ENCODE measurements at regions not wholly inside any gene's neighbourhood (a gene's known extent, or its start where the extent isn't known, plus 50 kb on each side); places are given as distances from the start of the nearest gene placed in this dataset.

- no peak overlapping the region for H2AFZ ChIP-seq (ENCODE audit: low read length, unreplicated experiment)
- H3K27me3 ChIP-seq (ENCODE audit: insufficient read depth, low read length): no peaks in the 10 kb centered on the region
- no peak overlapping the region for H3K4me3 ChIP-seq (ENCODE audit: low read depth, low read length)
- no peaks in the 10 kb centered on the region for H3K79me2 ChIP-seq (ENCODE audit: control insufficient read depth, insufficient read depth, low read length, unreplicated experiment)
- H3K36me3 ChIP-seq (ENCODE audit: insufficient read depth, low read length): no peaks in the 10 kb centered on the region
- H3K27ac ChIP-seq (ENCODE audit: low read depth, low read length): no peak overlapping the region
- peaks cover 11% of the 10 kb centered on the region for H3K4me1 ChIP-seq (ENCODE audit: control insufficient read depth, insufficient read depth, low read length, unreplicated experiment)
Measured at GRCh38 chr7:13563257-13563656, 426.2 kb downstream of the ETV1 start.

- Histone ChIP-seq H3K27me3 (ENCODE audit: insufficient read depth, low read length) (no peaks in the 10 kb centered on the region), H2AFZ (ENCODE audit: low read length, unreplicated experiment) (no peak overlapping the region), H3K36me3 (ENCODE audit: insufficient read depth, low read length) (no peaks in the 10 kb centered on the region), H3K27ac (ENCODE audit: low read depth, low read length) (no peak overlapping the region), H3K79me2 (ENCODE audit: control insufficient read depth, insufficient read depth, low read length, unreplicated experiment) (no peaks in the 10 kb centered on the region), H3K4me3 (ENCODE audit: low read depth, low read length) (no peak overlapping the region), H3K4me1 (ENCODE audit: control insufficient read depth, insufficient read depth, low read length, unreplicated experiment) (peaks cover 6% of the 10 kb centered on the region)
Measured at GRCh38 chr7:13563680-13564079, 425.8 kb downstream of the ETV1 start.

- Histone ChIP-seq H2AFZ (ENCODE audit: low read length, unreplicated experiment) (no peak overlapping the region), H3K27ac (ENCODE audit: low read depth, low read length) (no peak overlapping the region), H3K79me2 (ENCODE audit: control insufficient read depth, insufficient read depth, low read length, unreplicated experiment) (no peaks in the 10 kb centered on the region), H3K36me3 (ENCODE audit: insufficient read depth, low read length) (no peaks in the 10 kb centered on the region), H3K4me1 (ENCODE audit: control insufficient read depth, insufficient read depth, low read length, unreplicated experiment) (peaks cover 5% of the 10 kb centered on the region), H3K27me3 (ENCODE audit: insufficient read depth, low read length) (no peaks in the 10 kb centered on the region), H3K4me3 (ENCODE audit: low read depth, low read length) (no peak overlapping the region)
Measured at GRCh38 chr7:13577566-13578145, 411.8 kb downstream of the ETV1 start.

- Histone ChIP-seq H3K4me1 (ENCODE audit: control insufficient read depth, insufficient read depth, low read length, unreplicated experiment) (peaks cover 5% of the 10 kb centered on the region), H2AFZ (ENCODE audit: low read length, unreplicated experiment) (no peak overlapping the region)
Measured at GRCh38 chr7:13578294-13578693, 411.2 kb downstream of the ETV1 start.

DNA sequence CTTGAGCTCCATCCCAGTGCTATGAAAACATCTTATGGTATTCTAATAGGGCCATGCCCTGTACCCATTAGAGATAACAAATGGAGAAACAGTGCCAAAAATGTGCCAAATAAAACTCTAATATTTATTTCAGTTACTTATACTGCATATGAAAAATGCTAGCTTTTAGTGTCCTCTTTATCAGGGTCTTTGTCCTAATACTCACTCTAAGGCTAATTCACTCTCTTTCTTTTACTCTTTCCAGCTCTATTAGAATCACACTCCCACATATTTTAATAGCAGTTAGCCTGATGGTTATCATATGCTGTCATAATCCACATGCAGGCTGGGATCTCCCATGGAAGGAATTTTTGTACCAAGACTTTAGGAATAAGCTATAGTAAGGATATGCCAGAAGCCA, 408.4 kb downstream of the ETV1 start:
- Histone ChIP-seq H3K36me3 (ENCODE audit: insufficient read depth, low read length) (no peaks in the 10 kb centered on the region), H2AFZ (ENCODE audit: low read length, unreplicated experiment) (no peak overlapping the region), H3K4me3 (ENCODE audit: low read depth, low read length) (no peak overlapping the region), H3K27me3 (ENCODE audit: insufficient read depth, low read length) (no peaks in the 10 kb centered on the region), H3K79me2 (ENCODE audit: control insufficient read depth, insufficient read depth, low read length, unreplicated experiment) (no peaks in the 10 kb centered on the region), H3K4me1 (ENCODE audit: control insufficient read depth, insufficient read depth, low read length, unreplicated experiment) (peaks cover 5% of the 10 kb centered on the region), H3K27ac (ENCODE audit: low read depth, low read length) (no peak overlapping the region)

More at GRCh38 chr7:13578294-13578693, 411.2 kb downstream of the ETV1 start:
- Histone ChIP-seq H3K79me2 (ENCODE audit: control insufficient read depth, insufficient read depth, low read length, unreplicated experiment) (no peaks in the 10 kb centered on the region), H3K27me3 (ENCODE audit: insufficient read depth, low read length) (no peaks in the 10 kb centered on the region), H3K4me3 (ENCODE audit: low read depth, low read length) (no peak overlapping the region), H3K36me3 (ENCODE audit: insufficient read depth, low read length) (no peaks in the 10 kb centered on the region), H3K27ac (ENCODE audit: low read depth, low read length) (no peak overlapping the region)

DNA sequence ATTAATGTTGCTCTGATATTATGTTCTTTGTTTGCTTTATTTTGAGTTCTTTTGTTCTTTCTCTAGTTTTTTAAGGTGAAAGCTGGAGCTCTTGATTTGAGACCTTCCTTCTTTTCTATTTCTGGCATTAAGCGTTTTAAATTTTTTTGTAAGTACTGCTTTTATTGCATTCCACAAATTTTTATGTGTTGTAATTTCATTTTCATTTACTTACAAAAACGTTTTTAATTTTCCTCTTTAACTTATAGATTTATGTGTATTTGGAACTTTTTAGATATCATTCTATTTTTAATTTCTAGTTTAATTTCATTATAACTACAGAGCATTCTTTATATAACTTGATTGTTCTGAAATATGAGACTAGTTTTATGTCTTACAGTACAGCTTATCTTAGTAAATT, 395.6 kb downstream of the ETV1 start:
- H3K36me3 ChIP-seq (ENCODE audit: insufficient read depth, low read length): no peaks in the 10 kb centered on the region
- no peaks in the 10 kb centered on the region for H3K4me1 ChIP-seq (ENCODE audit: control insufficient read depth, insufficient read depth, low read length, unreplicated experiment)

DNA sequence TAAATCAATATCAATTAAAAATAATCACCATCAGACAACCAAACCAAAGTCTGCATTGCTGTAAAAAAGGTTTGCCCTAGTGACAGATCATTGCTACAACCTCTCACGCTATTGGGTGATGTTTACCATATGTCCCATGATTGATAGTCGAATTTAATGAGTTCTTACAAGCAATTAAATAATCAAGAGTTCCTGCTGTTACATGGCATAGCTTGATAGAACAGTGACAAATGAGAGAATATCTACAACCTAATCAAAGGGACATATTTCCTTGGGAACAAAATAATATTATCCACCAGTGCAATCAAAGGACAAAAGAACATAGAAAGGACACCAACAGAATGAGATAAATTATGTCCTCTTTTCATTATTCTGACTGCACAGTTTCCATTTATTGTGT, 387.4 kb downstream of the ETV1 start:
- no peaks in the 10 kb centered on the region for H3K4me1 ChIP-seq (ENCODE audit: control insufficient read depth, insufficient read depth, low read length, unreplicated experiment)
- H3K79me2 ChIP-seq (ENCODE audit: control insufficient read depth, insufficient read depth, low read length, unreplicated experiment): no peaks in the 10 kb centered on the region
- H3K27me3 ChIP-seq (ENCODE audit: insufficient read depth, low read length): no peaks in the 10 kb centered on the region
- H3K27ac ChIP-seq (ENCODE audit: low read depth, low read length): no peak overlapping the region
- no peaks in the 10 kb centered on the region for H3K36me3 ChIP-seq (ENCODE audit: insufficient read depth, low read length)
- no peak overlapping the region for H2AFZ ChIP-seq (ENCODE audit: low read length, unreplicated experiment)
- H3K4me3 ChIP-seq (ENCODE audit: low read depth, low read length): no peak overlapping the region

More for the DNA sequence above, 395.6 kb downstream of the ETV1 start:
- no peaks in the 10 kb centered on the region for H3K79me2 ChIP-seq (ENCODE audit: control insufficient read depth, insufficient read depth, low read length, unreplicated experiment)
- H3K27ac ChIP-seq (ENCODE audit: low read depth, low read length): no peak overlapping the region
- no peak overlapping the region for H3K4me3 ChIP-seq (ENCODE audit: low read depth, low read length)
- H3K27me3 ChIP-seq (ENCODE audit: insufficient read depth, low read length): no peaks in the 10 kb centered on the region
- no peak overlapping the region for H2AFZ ChIP-seq (ENCODE audit: low read length, unreplicated experiment)

GRCh38 chr7:13603016-13603415, 386.4 kb downstream of the ETV1 start:
- H3K36me3 ChIP-seq (ENCODE audit: insufficient read depth, low read length): no peaks in the 10 kb centered on the region

DNA sequence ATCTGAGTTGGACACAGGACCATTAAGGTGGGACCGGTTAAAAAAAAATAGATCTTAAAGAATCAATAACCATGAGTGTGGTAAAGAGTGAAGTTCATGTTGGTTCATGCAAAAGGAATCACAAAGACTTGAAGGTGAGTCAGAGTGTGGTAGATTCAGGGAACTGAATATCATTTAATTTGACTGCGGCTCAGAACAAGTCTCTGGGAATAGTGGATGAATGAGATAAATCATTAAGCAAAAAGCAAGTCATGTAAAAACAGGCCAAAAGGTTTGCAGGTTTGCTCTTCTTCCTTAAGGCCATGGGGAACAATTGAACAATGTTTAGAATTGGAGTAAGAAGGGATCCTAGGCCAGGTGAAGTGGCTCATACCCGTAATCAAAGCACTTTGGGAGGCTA, 385.8 kb downstream of the ETV1 start:
- Histone ChIP-seq H3K27ac (ENCODE audit: low read depth, low read length) (no peak overlapping the region), H2AFZ (ENCODE audit: low read length, unreplicated experiment) (no peak overlapping the region), H3K4me3 (ENCODE audit: low read depth, low read length) (no peak overlapping the region), H3K79me2 (ENCODE audit: control insufficient read depth, insufficient read depth, low read length, unreplicated experiment) (no peaks in the 10 kb centered on the region), H3K4me1 (ENCODE audit: control insufficient read depth, insufficient read depth, low read length, unreplicated experiment) (no peaks in the 10 kb centered on the region), H3K36me3 (ENCODE audit: insufficient read depth, low read length) (no peaks in the 10 kb centered on the region), H3K27me3 (ENCODE audit: insufficient read depth, low read length) (no peaks in the 10 kb centered on the region)

More at GRCh38 chr7:13603016-13603415, 386.4 kb downstream of the ETV1 start:
- Histone ChIP-seq H3K79me2 (ENCODE audit: control insufficient read depth, insufficient read depth, low read length, unreplicated experiment) (no peaks in the 10 kb centered on the region), H3K27ac (ENCODE audit: low read depth, low read length) (no peak overlapping the region), H3K4me1 (ENCODE audit: control insufficient read depth, insufficient read depth, low read length, unreplicated experiment) (no peaks in the 10 kb centered on the region), H3K4me3 (ENCODE audit: low read depth, low read length) (no peak overlapping the region), H3K27me3 (ENCODE audit: insufficient read depth, low read length) (no peaks in the 10 kb centered on the region), H2AFZ (ENCODE audit: low read length, unreplicated experiment) (no peak overlapping the region)

GRCh38 chr7:13604178-13604577, 385.3 kb downstream of the ETV1 start:
- no peak overlapping the region for H2AFZ ChIP-seq (ENCODE audit: low read length, unreplicated experiment)
- no peak overlapping the region for H3K4me3 ChIP-seq (ENCODE audit: low read depth, low read length)
- no peaks in the 10 kb centered on the region for H3K4me1 ChIP-seq (ENCODE audit: control insufficient read depth, insufficient read depth, low read length, unreplicated experiment)
- no peaks in the 10 kb centered on the region for H3K36me3 ChIP-seq (ENCODE audit: insufficient read depth, low read length)
- H3K27me3 ChIP-seq (ENCODE audit: insufficient read depth, low read length): no peaks in the 10 kb centered on the region
- H3K79me2 ChIP-seq (ENCODE audit: control insufficient read depth, insufficient read depth, low read length, unreplicated experiment): no peaks in the 10 kb centered on the region
- H3K27ac ChIP-seq (ENCODE audit: low read depth, low read length): no peak overlapping the region

DNA sequence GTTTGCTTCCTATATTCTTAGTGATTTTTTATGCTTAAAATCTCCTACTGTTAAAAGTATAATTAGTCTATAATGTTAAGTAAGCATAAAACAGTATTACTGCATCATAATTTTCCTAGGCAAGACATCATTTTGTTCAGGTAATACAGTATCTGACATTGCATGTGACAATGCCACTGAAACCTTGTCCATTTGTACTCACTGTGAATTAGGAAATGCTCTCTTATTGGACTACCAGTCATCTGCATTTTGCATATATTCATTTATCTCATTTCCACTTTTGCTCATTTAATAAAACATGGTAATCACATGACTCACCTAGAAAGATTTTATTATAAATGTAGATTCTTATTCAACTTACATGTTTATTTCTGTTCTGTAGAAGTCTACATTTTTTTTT, 379.1 kb downstream of the ETV1 start:
- no peak overlapping the region for H3K27ac ChIP-seq (ENCODE audit: low read depth, low read length)
- no peak overlapping the region for H3K4me3 ChIP-seq (ENCODE audit: low read depth, low read length)
- no peaks in the 10 kb centered on the region for H3K36me3 ChIP-seq (ENCODE audit: insufficient read depth, low read length)
- H3K79me2 ChIP-seq (ENCODE audit: control insufficient read depth, insufficient read depth, low read length, unreplicated experiment): no peaks in the 10 kb centered on the region
- no peaks in the 10 kb centered on the region for H3K4me1 ChIP-seq (ENCODE audit: control insufficient read depth, insufficient read depth, low read length, unreplicated experiment)
- H2AFZ ChIP-seq (ENCODE audit: low read length, unreplicated experiment): no peak overlapping the region
- no peaks in the 10 kb centered on the region for H3K27me3 ChIP-seq (ENCODE audit: insufficient read depth, low read length)
